Fibroblast of villous mesenchyme (primary cell): ENCODE measurements at regions not wholly inside any gene's neighbourhood (a gene's known extent, or its start where the extent isn't known, plus 50 kb on each side); places are given as distances from the start of the nearest gene placed in this dataset.

ENCODE experiments used
- DNase-seq: peaks from one replicate; pipeline ENCODE4 v3.0.0-alpha.2; 2010; ENCODE audit warnings: low read depth
- H3K4me3 ChIP-seq: 2 replicates; pipeline ENCODE4 v1.5.1; 2011; ENCODE audit warnings: low read depth, mild to moderate bottlenecking, low read length
- TF ChIP-seq, protein P1 (sequence below): IDR thresholded peaks from 2 replicates; pipeline ENCODE4 v1.5.1; 2012; ENCODE audit warnings: low read depth, mild to moderate bottlenecking, low read length; ENCODE audit not compliant: insufficient read depth

DNA sequence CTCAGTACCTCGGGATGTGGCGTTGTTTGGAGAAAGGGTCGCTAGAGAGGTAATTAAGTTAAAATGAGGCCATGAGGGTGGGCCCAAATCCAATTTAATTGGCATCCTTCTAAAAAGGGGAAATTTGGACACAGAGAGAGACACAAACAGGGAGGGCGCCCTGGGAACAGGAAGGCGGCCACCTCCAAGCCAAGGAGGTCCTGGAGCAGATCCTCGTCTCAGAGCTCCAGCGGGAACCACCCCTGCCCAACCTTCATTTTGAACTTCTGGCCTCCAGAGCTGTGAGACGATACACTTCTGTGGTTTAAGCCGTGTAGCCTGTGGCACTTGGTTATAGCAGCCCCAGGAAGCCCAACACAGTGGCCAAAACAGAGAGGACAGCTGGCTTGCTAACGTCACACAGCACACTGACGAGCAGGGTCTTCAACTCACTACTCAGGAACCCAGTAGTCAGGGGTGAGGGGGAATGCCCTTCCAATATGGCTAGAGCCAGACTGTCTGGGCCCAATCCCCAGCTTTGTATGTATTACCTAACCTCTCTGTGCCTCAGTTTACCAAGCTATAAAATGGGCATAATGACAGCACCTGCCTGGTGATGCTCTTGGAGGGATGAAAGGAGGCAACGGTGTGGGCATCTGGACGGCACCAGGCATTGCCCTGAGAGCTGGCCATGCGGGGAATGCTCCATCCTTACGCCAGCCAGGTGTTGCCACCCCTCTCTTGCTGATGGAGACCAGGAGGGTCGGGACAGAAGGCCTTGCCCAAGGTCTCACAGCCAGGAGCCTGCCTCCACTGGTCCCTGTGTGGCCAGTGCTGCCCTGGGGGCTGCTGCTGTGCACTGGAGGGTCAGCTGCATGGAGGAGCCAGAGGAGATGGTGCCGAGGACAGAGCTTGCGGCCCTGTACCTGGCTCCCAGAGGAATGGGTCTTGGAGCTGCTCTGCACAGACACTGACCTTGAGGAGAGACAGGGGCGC lies 53.3 kb upstream of the LINC01488 start:
- H3K4me3 ChIP-seq, result no peak overlapping the region
- TF ChIP-seq, protein P1, sequence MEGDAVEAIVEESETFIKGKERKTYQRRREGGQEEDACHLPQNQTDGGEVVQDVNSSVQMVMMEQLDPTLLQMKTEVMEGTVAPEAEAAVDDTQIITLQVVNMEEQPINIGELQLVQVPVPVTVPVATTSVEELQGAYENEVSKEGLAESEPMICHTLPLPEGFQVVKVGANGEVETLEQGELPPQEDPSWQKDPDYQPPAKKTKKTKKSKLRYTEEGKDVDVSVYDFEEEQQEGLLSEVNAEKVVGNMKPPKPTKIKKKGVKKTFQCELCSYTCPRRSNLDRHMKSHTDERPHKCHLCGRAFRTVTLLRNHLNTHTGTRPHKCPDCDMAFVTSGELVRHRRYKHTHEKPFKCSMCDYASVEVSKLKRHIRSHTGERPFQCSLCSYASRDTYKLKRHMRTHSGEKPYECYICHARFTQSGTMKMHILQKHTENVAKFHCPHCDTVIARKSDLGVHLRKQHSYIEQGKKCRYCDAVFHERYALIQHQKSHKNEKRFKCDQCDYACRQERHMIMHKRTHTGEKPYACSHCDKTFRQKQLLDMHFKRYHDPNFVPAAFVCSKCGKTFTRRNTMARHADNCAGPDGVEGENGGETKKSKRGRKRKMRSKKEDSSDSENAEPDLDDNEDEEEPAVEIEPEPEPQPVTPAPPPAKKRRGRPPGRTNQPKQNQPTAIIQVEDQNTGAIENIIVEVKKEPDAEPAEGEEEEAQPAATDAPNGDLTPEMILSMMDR, result no peak
- DNase-seq, result no peak

DNA sequence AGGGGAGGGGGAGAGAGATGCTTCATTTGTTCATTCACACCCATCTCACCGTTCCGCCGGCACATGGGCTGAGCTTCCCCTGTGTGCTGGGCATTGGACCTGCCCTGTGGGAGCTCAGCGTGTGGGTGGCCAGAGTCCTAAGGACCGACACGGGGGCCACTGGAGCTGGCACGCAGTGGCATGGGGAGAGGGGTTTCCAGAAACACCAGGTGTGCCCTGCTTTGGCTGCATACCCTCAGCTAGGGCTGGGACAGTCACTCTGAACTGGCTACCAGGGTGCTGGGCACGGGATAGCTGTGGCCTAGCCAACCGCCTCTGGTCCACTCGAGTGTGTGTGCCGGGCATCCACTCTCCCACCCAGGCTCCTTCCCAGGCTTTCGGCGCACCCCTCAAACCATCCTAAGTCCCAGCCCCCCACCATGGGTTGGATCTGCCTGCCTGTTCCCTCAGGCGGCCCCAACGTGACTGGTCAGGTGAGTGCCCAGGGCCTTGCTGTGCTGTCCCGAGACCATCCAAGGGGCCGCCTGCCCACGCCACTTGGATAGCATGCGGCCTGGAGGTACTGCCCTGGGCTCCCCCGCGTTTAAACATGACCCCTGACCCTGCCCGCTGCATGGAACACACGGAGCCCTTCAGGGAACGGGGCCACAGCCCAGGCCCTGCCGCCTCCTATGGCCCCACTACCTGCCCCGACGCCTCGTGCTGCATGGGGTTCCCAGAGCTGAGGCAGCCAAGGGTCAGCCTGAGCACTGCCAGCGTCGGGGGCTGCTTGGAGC lies 51.6 kb upstream of the LINC01488 start:
- TF ChIP-seq, protein P1, result no peak
- H3K4me3 ChIP-seq, result no peak overlapping the region
- no peak for DNase-seq

DNA sequence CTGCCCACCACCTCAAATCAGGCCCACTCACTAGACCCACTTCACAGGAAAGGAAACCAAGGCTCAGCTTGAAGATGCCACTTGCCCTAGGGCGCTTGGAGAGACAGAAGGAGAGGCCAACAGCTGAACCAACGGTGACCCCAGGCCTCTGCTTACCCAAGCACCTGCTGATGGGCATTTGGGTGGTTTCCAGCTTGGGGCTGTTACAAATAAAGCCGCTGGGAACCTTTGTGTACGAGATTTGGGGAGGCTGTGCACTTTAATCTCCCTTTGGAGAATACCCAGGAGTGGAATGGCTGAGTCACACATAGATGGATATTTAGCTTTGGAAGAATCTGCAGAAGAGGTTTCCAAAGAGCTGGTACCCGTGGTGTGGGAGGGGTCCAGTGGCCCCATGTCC lies 50.9 kb upstream of the LINC01488 start:
- TF ChIP-seq, protein P1, result no peak
- no peak overlapping the region for H3K4me3 ChIP-seq
- DNase-seq, result no peak

DNA sequence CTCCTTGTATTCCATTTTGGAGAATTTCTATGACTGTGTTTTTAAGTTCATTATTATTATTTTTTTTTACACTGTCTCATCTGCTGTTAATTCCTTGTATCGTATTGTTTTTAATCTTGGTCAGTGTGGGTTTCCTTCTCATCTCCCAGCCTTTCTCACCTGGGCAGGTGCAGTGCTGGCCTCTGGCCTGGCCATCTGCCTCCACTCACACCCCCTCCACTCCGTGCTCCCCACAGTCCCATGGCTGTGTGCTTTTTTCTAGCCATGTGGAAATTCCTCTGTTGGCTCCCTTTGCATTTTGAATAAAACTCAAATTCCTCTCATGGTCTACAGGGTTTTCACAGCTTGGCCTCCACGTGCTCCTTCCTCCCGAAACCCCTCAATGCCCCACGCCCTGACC lies 50.3 kb upstream of the LINC01488 start:
- H3K4me3 ChIP-seq, result no peak overlapping the region
- TF ChIP-seq, protein P1, result no peak
- DNase-seq, result no peak
